Fibroblast of the conjunctiva (primary cell): ENCODE measurements at regions not wholly inside any gene's neighbourhood (a gene's known extent, or its start where the extent isn't known, plus 50 kb on each side); places are given as distances from the start of the nearest gene placed in this dataset.

ENCODE experiments used
- DNase-seq: peaks from one replicate; pipeline ENCODE4 v3.0.0-alpha.2; 2010; ENCODE audit warnings: low read depth

- no peak for DNase-seq
Measured at GRCh38 chr4:35965300-35965699, 279.0 kb downstream of the ARAP2 start.

- no peak for DNase-seq
Measured at GRCh38 chr4:35966566-35966965, 277.7 kb downstream of the ARAP2 start.

- DNase-seq = no peak
Measured at GRCh38 chr4:35970366-35970960, 273.9 kb downstream of the ARAP2 start.

- DNase-seq = no peak
Measured at GRCh38 chr4:35972814-35973213, 271.5 kb downstream of the ARAP2 start.

GRCh38 chr4:35975617-35976355, 268.5 kb downstream of the ARAP2 start:
- no peak for DNase-seq

- no peak for DNase-seq
Measured at GRCh38 chr4:35978551-35978950, 265.8 kb downstream of the ARAP2 start.

- no peak for DNase-seq
Measured at GRCh38 chr4:35982318-35982717, 262.0 kb downstream of the ARAP2 start.

- no peak for DNase-seq
Measured at GRCh38 chr4:35986537-35986936, 257.8 kb downstream of the ARAP2 start.

GRCh38 chr4:35993606-35994005, 250.7 kb downstream of the ARAP2 start:
- no peak for DNase-seq

- no peak for DNase-seq
Measured at GRCh38 chr4:36000941-36001557, 243.3 kb downstream of the ARAP2 start.

GRCh38 chr4:36003051-36003450, 241.3 kb downstream of the ARAP2 start:
- no peak for DNase-seq

GRCh38 chr4:36004204-36004851, 240.0 kb downstream of the ARAP2 start:
- DNase-seq = no peak

GRCh38 chr4:36006226-36006625, 238.1 kb downstream of the ARAP2 start:
- DNase-seq = no peak

- no peak for DNase-seq
Measured at GRCh38 chr4:36010397-36010929, 233.9 kb downstream of the ARAP2 start.

GRCh38 chr4:36011381-36011780, 232.9 kb downstream of the ARAP2 start:
- DNase-seq = no peak

GRCh38 chr4:36012503-36012902, 231.8 kb downstream of the ARAP2 start:
- DNase-seq = no peak

- no peak for DNase-seq
Measured at GRCh38 chr4:36013206-36013605, 231.1 kb downstream of the ARAP2 start.
